Skeletal muscle tissue (tissue), 3 donors: ENCODE measurements at regions not wholly inside any gene's neighbourhood (a gene's known extent, or its start where the extent isn't known, plus 50 kb on each side); places are given as distances from the start of the nearest gene placed in this dataset.

Source experiments
- H3K27ac ChIP-seq: one replicate; pipeline ENCODE4 v1.7.0; 2013; ENCODE audit warnings: mild to moderate bottlenecking, low read depth, low read length, inconsistent platforms
- H3K27me3 ChIP-seq, 3 donors: one replicate each; pipeline ENCODE4 v1.7.0; 2013; ENCODE audit warnings: low read length in 3 of 3; ENCODE audit not compliant: control insufficient read depth in 3 of 3, insufficient read depth in 3 of 3
- H3K36me3 ChIP-seq, 3 donors: one replicate each; pipeline ENCODE4 v1.7.0; 2013; ENCODE audit warnings: low read length in 3 of 3; ENCODE audit not compliant: control insufficient read depth in 3 of 3, insufficient read depth in 3 of 3
- H3K4me1 ChIP-seq, 3 donors: one replicate each; pipeline ENCODE4 v1.7.0; 2013; ENCODE audit warnings: low read length in 3 of 3, mild to moderate bottlenecking in 3 of 3; ENCODE audit not compliant: control insufficient read depth in 3 of 3, insufficient read depth in 3 of 3
- H3K4me3 ChIP-seq, 3 donors: one replicate each; pipeline ENCODE4 v1.7.0; 2013; ENCODE audit warnings: low read length in 3 of 3
- H3K9ac ChIP-seq, 3 donors: one replicate each; pipeline ENCODE4 v1.7.0; 2013; ENCODE audit warnings: low read length in 3 of 3, mild to moderate bottlenecking in 3 of 3, moderate library complexity in 2 of 3, low read depth in 1 of 3
- H3K9me3 ChIP-seq, 3 donors: one replicate each; pipeline ENCODE4 v1.7.0; 2013; ENCODE audit warnings: low read length in 3 of 3; ENCODE audit not compliant: control insufficient read depth in 3 of 3
- donor health status: Osteomylitis.

DNA sequence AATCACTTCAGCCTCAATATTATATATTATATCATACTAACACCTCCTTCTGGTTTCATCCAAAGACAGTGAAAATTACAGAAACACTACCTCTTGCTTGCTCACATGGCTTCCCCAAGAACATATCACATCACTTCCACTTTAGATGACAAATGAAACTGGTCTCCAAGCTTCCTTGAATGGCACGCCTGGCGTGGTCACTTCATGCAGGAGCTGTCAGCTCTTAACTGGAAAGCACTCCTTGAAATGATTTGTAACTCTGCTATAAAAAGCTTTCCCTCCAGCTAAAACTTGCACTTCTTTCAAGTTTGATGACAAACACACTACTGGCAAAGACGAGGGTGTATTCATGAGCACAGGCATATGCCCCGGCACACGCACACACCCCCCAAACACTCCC is 84.1 kb upstream of the INHBA start:
- Histone ChIP-seq H3K27ac (no peak overlapping the region), H3K9ac (no peak overlapping the region), H3K9me3 (no peaks in the 10 kb centered on the region), H3K27me3 (no peaks in the 10 kb centered on the region), H3K4me1 (peaks cover 0 to 5% (median 0%) of the 10 kb centered on the region in 3 donors), H3K36me3 (no peaks in the 10 kb centered on the region), H3K4me3 (no peak overlapping the region)

- H3K27ac ChIP-seq, result no peak overlapping the region
- no peaks in the 10 kb centered on the region for H3K27me3 ChIP-seq
- no peaks in the 10 kb centered on the region for H3K36me3 ChIP-seq
- H3K9ac ChIP-seq, result no peak overlapping the region
- peaks cover 0 to 5% (median 0%) of the 10 kb centered on the region in 3 donors for H3K4me1 ChIP-seq
- H3K9me3 ChIP-seq, result no peaks in the 10 kb centered on the region
- no peak overlapping the region for H3K4me3 ChIP-seq
Observed at GRCh38 chr7:41786404-41786803, 83.5 kb upstream of the INHBA start.

GRCh38 chr7:41785840-41786239 is 83.0 kb upstream of the INHBA start:
- Histone ChIP-seq H3K9ac (no peak overlapping the region), H3K4me1 (peaks cover 0 to 5% (median 0%) of the 10 kb centered on the region in 3 donors), H3K9me3 (no peaks in the 10 kb centered on the region), H3K27ac (no peak overlapping the region), H3K4me3 (no peak overlapping the region), H3K36me3 (no peaks in the 10 kb centered on the region), H3K27me3 (no peaks in the 10 kb centered on the region)

DNA sequence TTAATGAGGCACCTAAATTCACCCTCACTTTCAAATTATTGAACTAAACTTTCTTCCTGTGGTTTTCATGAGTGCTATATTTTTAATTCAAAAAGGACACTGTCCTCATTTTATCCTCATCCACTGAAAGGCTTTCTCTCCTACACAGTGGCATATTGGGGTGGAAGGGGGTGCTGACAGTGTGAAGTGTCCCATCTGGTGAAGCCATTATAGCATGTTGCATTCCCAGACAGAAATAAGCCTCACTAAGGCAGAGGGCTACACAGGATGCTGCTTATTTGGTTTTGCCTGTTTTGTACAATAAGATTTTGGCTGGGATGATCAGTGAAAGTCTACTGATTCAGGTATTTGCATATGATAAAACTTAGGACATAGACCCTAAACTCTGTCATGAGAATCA is 82.4 kb upstream of the INHBA start:
- peaks cover 0 to 5% (median 0%) of the 10 kb centered on the region in 3 donors for H3K4me1 ChIP-seq
- no peak overlapping the region for H3K9ac ChIP-seq
- H3K27me3 ChIP-seq, result no peaks in the 10 kb centered on the region
- H3K36me3 ChIP-seq, result no peaks in the 10 kb centered on the region
- no peak overlapping the region for H3K4me3 ChIP-seq
- H3K9me3 ChIP-seq, result no peaks in the 10 kb centered on the region
- H3K27ac ChIP-seq, result no peak overlapping the region

DNA sequence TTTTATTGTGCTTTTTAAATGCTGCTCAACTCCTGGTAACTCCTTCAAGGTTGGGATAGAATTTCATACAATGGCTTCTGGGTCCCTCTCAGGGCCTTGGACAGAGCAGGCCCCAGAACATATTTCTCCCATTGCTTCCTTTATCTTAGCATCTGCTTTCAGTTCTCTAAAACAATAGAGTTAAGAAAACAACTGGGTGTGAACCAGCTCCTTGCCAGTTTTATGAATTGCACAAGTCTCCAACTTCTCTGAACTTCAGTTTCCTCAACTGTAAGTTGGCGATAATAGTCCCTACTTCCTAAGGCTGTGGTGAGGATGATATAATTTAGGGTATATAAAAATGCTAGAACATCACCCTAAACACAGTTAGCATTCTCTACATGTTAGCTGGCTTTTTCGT is 77.0 kb upstream of the INHBA start:
- Histone ChIP-seq H3K9ac (no peak overlapping the region), H3K9me3 (no peaks in the 10 kb centered on the region), H3K27me3 (no peaks in the 10 kb centered on the region), H3K4me1 (peaks cover 0 to 8% (median 0%) of the 10 kb centered on the region in 3 donors), H3K36me3 (no peaks in the 10 kb centered on the region), H3K4me3 (no peak overlapping the region), H3K27ac (no peak overlapping the region)

GRCh38 chr7:41777894-41778596 is 75.2 kb upstream of the INHBA start:
- H3K9ac ChIP-seq, result no peak overlapping the region
- no peaks in the 10 kb centered on the region for H3K27me3 ChIP-seq
- H3K36me3 ChIP-seq, result no peaks in the 10 kb centered on the region
- H3K4me3 ChIP-seq, result no peak overlapping the region
- no peak overlapping the region for H3K27ac ChIP-seq
- H3K9me3 ChIP-seq, result no peaks in the 10 kb centered on the region
- H3K4me1 ChIP-seq, result peaks cover 0 to 8% (median 0%) of the 10 kb centered on the region in 3 donors

GRCh38 chr7:41774966-41775365 is 72.1 kb upstream of the INHBA start:
- Histone ChIP-seq H3K4me1 (peaks cover 0 to 8% (median 0%) of the 10 kb centered on the region in 3 donors), H3K27ac (no peak overlapping the region), H3K36me3 (no peaks in the 10 kb centered on the region), H3K27me3 (no peaks in the 10 kb centered on the region), H3K9me3 (no peaks in the 10 kb centered on the region), H3K4me3 (no peak overlapping the region), H3K9ac (no peak overlapping the region)

- no peaks in the 10 kb centered on the region for H3K27me3 ChIP-seq
- no peak overlapping the region for H3K4me3 ChIP-seq
- H3K9ac ChIP-seq, result no peak overlapping the region
- no peak overlapping the region for H3K27ac ChIP-seq
- H3K4me1 ChIP-seq, result peaks cover 0 to 6% (median 0%) of the 10 kb centered on the region in 3 donors
- H3K36me3 ChIP-seq, result no peaks in the 10 kb centered on the region
- peaks cover 0 to 4% (median 0%) of the 10 kb centered on the region in 3 donors for H3K9me3 ChIP-seq
Observed at GRCh38 chr7:41773756-41774155, 70.9 kb upstream of the INHBA start.

- Histone ChIP-seq H3K4me1 (no peaks in the 10 kb centered on the region), H3K9ac (no peak overlapping the region), H3K4me3 (no peak overlapping the region), H3K27ac (no peak overlapping the region), H3K9me3 (peaks cover 0 to 4% (median 0%) of the 10 kb centered on the region in 3 donors), H3K36me3 (no peaks in the 10 kb centered on the region), H3K27me3 (no peaks in the 10 kb centered on the region)
Observed at GRCh38 chr7:41771717-41772116, 68.8 kb upstream of the INHBA start.

DNA sequence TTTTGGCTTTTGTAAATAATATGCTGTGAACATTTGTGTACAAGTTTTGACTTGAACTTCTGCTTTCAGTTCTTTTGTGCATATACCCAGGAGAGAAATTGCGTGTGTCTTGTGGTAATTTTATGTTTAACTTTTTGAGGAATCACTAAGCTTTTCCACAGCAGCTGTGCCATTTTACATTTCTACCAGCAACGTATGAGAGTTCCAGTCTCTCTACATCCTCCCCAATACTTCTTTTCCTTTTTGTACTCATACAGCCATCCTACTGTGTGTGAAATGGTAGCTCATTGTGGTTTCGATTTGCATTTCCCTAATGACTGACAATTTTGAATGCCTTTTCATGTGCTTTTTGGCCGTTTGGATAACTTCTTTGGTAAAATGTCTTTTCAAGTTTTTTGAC is 66.3 kb upstream of the INHBA start:
- no peak overlapping the region for H3K4me3 ChIP-seq
- no peaks in the 10 kb centered on the region for H3K27me3 ChIP-seq
- H3K9ac ChIP-seq, result no peak overlapping the region
- no peaks in the 10 kb centered on the region for H3K36me3 ChIP-seq
- no peak overlapping the region for H3K27ac ChIP-seq
- H3K4me1 ChIP-seq, result no peaks in the 10 kb centered on the region
- peaks cover 0 to 4% (median 0%) of the 10 kb centered on the region in 3 donors for H3K9me3 ChIP-seq
